Neural cell (in vitro differentiated cells): ENCODE measurements at regions not wholly inside any gene's neighbourhood (a gene's known extent, or its start where the extent isn't known, plus 50 kb on each side); places are given as distances from the start of the nearest gene placed in this dataset.

Experiments used
- H2AFZ ChIP-seq: fragments of 200-600, 300-800 bp; sonication (generic), shearing (Covaris generic); 2 replicates; pipeline ENCODE4 v1.6.0; 2014; ENCODE audit warnings: low read depth, mild to moderate bottlenecking, antibody characterized with exemption, low read length, moderate library complexity
- H3F3A ChIP-seq: fragments of 200-600 bp; shearing (Covaris generic); 2 replicates; pipeline ENCODE4 v1.6.1; 2016; ENCODE audit warnings: mild to moderate bottlenecking, moderate library complexity, mixed read lengths, antibody characterized with exemption, low read length; ENCODE audit not compliant: insufficient read depth, poor library complexity, severe bottlenecking
- H3K27ac ChIP-seq: fragments of 200-600, 300-800 bp; sonication (generic), shearing (Covaris generic); 2 replicates; pipeline ENCODE4 v1.5.1; 2014; ENCODE audit warnings: mild to moderate bottlenecking, low read length, moderate library complexity
- H3K27me3 ChIP-seq: fragments of 300-800, 200-600 bp; sonication (generic), shearing (Covaris generic); 2 replicates; pipeline ENCODE4 v1.6.0; 2014; ENCODE audit warnings: mild to moderate bottlenecking, low read depth, low read length, moderate library complexity; ENCODE audit not compliant: insufficient read depth
- H3K36me3 ChIP-seq: fragments of 300-800, 200-600 bp; sonication (generic), shearing (Covaris generic); 2 replicates; pipeline ENCODE4 v1.5.1; 2014; ENCODE audit warnings: mild to moderate bottlenecking, antibody characterized with exemption, low read length, moderate library complexity; ENCODE audit not compliant: insufficient read depth
- H3K4me2 ChIP-seq: fragments of 300-800, 200-600 bp; sonication (generic), shearing (Covaris generic); 2 replicates; pipeline ENCODE4 v1.6.0; 2014; ENCODE audit warnings: mild to moderate bottlenecking, low read length
- H3K4me3 ChIP-seq: fragments of 300-800, 200-600 bp; sonication (generic), shearing (Covaris generic); 2 replicates; pipeline ENCODE4 v1.5.1; 2014; ENCODE audit warnings: mild to moderate bottlenecking, low read length, moderate library complexity
- H3K79me2 ChIP-seq: fragments of 200-600 bp; shearing (Covaris generic); replicated peaks from 2 replicates; pipeline ENCODE4 v1.6.0; 2014; ENCODE audit warnings: mild to moderate bottlenecking, low read length, moderate library complexity; ENCODE audit not compliant: insufficient read depth
- H3K9ac ChIP-seq: fragments of 300-800, 200-600 bp; sonication (generic), shearing (Covaris generic); 2 replicates; pipeline ENCODE4 v1.6.1; 2016; ENCODE audit warnings: mild to moderate bottlenecking, low read length, mixed read lengths
- H3K9me2 ChIP-seq: fragments of 200-600 bp; shearing (Covaris generic); 2 replicates; pipeline ENCODE4 v1.6.1; 2016; ENCODE audit warnings: mild to moderate bottlenecking, low read length, mixed read lengths; ENCODE audit not compliant: insufficient read depth
- H3K9me3 ChIP-seq: fragments of 200-600, 300-800 bp; sonication (generic), shearing (Covaris generic); 2 replicates; pipeline ENCODE4 v1.6.1; 2016; ENCODE audit warnings: mild to moderate bottlenecking, mixed run types, low read length, moderate library complexity, mixed read lengths
- H4K20me1 ChIP-seq: fragments of 200-600 bp; shearing (Covaris generic); 2 replicates; pipeline ENCODE4 v1.6.1; 2016; ENCODE audit warnings: mild to moderate bottlenecking, mixed run types; ENCODE audit not compliant: insufficient read depth
- EP300 ChIP-seq: fragments of 450-650 bp; conservative IDR thresholded peaks from 2 replicates; pipeline ENCODE4 v1.6.1; 2014; ENCODE audit warnings: antibody characterized with exemption, mild to moderate bottlenecking, moderate library complexity; ENCODE audit not compliant: poor library complexity, severe bottlenecking
- EZH2 ChIP-seq: fragments of 200-600, 300-800 bp; shearing (Covaris generic), sonication (generic); IDR thresholded peaks from 2 replicates; pipeline ENCODE4 v1.6.1; 2014; ENCODE audit warnings: antibody characterized with exemption, low read length, borderline replicate concordance, mild to moderate bottlenecking; ENCODE audit not compliant: insufficient read depth, poor library complexity, severe bottlenecking
- MXI1 ChIP-seq: fragments of 450-650 bp; conservative IDR thresholded peaks from 2 replicates; pipeline ENCODE4 v1.6.1; 2014; ENCODE audit warnings: antibody characterized with exemption, mild to moderate bottlenecking; ENCODE audit not compliant: poor library complexity, severe bottlenecking
- POLR2AphosphoS5 ChIP-seq: IDR thresholded peaks from 2 replicates; pipeline ENCODE4 v1.6.1; 2012
- RAD21 ChIP-seq: fragments of 450-650 bp; conservative IDR thresholded peaks from 2 replicates; pipeline ENCODE4 v1.6.1; 2014; ENCODE audit warnings: antibody characterized with exemption, mild to moderate bottlenecking, moderate library complexity
- SMC3 ChIP-seq: fragments of 450-650 bp; conservative IDR thresholded peaks from 2 replicates; pipeline ENCODE4 v1.6.1; 2014; ENCODE audit warnings: antibody characterized with exemption, mild to moderate bottlenecking, moderate library complexity; ENCODE audit not compliant: poor library complexity
- TAF1 ChIP-seq: IDR thresholded peaks from 2 replicates; pipeline ENCODE4 v1.6.1; 2012; ENCODE audit warnings: low read depth
- TF ChIP-seq, protein P1 (sequence below): IDR thresholded peaks from 2 replicates; pipeline ENCODE4 v1.6.1; 2012; ENCODE audit warnings: borderline replicate concordance
- TF ChIP-seq, protein P2 (sequence below): fragments of 450-650 bp; IDR thresholded peaks from 2 replicates; pipeline ENCODE4 v1.5.1; 2014; ENCODE audit warnings: antibody characterized with exemption, mild to moderate bottlenecking, moderate library complexity; ENCODE audit not compliant: poor library complexity, severe bottlenecking

DNA sequence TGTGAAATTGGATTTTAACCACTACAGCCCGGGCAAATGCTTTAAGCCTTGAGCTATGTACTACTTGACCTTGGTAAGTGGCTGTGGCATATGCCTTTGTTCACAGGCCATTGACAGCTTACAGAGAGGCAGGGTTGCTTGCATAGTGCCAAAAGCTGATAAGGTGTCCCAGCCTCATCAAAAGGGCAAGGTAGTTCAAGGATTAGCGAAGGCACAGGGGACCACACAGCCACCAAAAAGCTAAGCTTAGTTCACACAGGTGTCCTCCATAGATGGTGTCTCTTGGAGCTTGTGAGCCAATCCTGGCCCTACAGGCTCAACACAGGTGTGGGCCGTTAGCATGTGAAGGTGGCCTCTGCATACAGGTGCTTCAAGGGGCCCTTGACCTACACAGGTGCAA lies 86.8 kb downstream of the ZNF622 start:
- Histone ChIP-seq H3K9me2 (no peaks in the 10 kb centered on the region), H3K79me2 (no peaks in the 10 kb centered on the region), H3K27me3 (no peaks in the 10 kb centered on the region), H3K36me3 (no peaks in the 10 kb centered on the region), H3K4me3 (no peak overlapping the region), H2AFZ (no peak overlapping the region), H3K9me3 (no peaks in the 10 kb centered on the region), H3K9ac (no peak overlapping the region), H4K20me1 (no peaks in the 10 kb centered on the region), H3K27ac (no peak overlapping the region), H3F3A (no peaks in the 10 kb centered on the region), H3K4me2 (no peak overlapping the region)
- no peak for TF ChIP-seq TAF1
- no peak for TF ChIP-seq RAD21
- TF ChIP-seq SMC3: no peak
- no peak for TF ChIP-seq EZH2

DNA sequence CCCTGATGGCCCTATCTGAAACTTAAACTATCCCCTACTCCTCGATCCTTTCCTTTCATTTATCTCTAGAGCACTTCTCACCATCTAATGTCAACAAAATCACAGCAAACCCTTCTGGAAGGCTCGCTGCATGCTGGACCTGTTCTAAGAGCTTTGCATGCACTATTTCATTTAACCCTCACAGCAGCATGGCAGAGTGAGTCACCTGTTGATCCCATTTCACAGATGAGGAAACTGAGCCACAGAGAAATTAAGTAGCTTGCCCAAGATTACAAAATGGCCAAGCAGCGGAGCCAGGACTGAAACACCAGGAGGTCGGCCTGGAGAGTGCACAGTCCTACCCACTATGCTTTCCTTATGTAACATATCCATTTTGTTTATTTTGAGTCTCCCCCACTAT lies 93.1 kb downstream of the ZNF622 start:
- Histone ChIP-seq H3F3A (no peaks in the 10 kb centered on the region), H3K27ac (no peak overlapping the region)
- TF ChIP-seq TAF1 (no peak), MXI1 (no peak), SMC3 (no peak), EP300 (no peak), RAD21 (no peak), POLR2AphosphoS5 (no peak), EZH2 (no peak)
- TF ChIP-seq, protein P1, sequence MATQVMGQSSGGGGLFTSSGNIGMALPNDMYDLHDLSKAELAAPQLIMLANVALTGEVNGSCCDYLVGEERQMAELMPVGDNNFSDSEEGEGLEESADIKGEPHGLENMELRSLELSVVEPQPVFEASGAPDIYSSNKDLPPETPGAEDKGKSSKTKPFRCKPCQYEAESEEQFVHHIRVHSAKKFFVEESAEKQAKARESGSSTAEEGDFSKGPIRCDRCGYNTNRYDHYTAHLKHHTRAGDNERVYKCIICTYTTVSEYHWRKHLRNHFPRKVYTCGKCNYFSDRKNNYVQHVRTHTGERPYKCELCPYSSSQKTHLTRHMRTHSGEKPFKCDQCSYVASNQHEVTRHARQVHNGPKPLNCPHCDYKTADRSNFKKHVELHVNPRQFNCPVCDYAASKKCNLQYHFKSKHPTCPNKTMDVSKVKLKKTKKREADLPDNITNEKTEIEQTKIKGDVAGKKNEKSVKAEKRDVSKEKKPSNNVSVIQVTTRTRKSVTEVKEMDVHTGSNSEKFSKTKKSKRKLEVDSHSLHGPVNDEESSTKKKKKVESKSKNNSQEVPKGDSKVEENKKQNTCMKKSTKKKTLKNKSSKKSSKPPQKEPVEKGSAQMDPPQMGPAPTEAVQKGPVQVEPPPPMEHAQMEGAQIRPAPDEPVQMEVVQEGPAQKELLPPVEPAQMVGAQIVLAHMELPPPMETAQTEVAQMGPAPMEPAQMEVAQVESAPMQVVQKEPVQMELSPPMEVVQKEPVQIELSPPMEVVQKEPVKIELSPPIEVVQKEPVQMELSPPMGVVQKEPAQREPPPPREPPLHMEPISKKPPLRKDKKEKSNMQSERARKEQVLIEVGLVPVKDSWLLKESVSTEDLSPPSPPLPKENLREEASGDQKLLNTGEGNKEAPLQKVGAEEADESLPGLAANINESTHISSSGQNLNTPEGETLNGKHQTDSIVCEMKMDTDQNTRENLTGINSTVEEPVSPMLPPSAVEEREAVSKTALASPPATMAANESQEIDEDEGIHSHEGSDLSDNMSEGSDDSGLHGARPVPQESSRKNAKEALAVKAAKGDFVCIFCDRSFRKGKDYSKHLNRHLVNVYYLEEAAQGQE: no peak
- TF ChIP-seq, protein P2, sequence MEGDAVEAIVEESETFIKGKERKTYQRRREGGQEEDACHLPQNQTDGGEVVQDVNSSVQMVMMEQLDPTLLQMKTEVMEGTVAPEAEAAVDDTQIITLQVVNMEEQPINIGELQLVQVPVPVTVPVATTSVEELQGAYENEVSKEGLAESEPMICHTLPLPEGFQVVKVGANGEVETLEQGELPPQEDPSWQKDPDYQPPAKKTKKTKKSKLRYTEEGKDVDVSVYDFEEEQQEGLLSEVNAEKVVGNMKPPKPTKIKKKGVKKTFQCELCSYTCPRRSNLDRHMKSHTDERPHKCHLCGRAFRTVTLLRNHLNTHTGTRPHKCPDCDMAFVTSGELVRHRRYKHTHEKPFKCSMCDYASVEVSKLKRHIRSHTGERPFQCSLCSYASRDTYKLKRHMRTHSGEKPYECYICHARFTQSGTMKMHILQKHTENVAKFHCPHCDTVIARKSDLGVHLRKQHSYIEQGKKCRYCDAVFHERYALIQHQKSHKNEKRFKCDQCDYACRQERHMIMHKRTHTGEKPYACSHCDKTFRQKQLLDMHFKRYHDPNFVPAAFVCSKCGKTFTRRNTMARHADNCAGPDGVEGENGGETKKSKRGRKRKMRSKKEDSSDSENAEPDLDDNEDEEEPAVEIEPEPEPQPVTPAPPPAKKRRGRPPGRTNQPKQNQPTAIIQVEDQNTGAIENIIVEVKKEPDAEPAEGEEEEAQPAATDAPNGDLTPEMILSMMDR: no peak

DNA sequence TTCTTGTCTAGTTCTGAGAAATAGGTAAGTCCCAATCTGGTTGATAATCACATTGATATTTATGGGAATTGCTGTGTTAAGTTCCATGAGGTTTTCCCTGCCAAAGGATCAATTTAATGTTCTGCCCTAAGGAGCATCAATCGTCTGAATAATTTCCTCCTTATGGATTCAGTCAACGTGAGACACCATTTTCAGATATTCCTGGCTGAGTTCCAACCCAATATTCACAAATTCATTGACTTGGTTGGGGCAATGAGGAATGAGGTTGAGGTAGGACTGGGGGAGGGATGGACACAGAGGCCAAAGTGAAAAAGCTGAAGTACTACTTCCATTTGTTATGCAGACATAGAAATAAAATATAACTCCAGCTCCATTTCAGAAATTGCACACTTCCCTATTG lies 99.1 kb downstream of the ZNF622 start:
- Histone ChIP-seq H3K9me3 (no peaks in the 10 kb centered on the region), H3K4me2 (no peak overlapping the region), H3K27ac (no peak overlapping the region), H4K20me1 (no peaks in the 10 kb centered on the region), H3K27me3 (no peaks in the 10 kb centered on the region), H3F3A (no peaks in the 10 kb centered on the region), H3K9me2 (no peaks in the 10 kb centered on the region), H3K4me3 (no peak overlapping the region), H3K36me3 (no peaks in the 10 kb centered on the region), H2AFZ (no peak overlapping the region), H3K9ac (no peak overlapping the region), H3K79me2 (no peaks in the 10 kb centered on the region)
- TF ChIP-seq EP300: no peak
- TF ChIP-seq POLR2AphosphoS5: no peak
- no peak for TF ChIP-seq EZH2
- TF ChIP-seq RAD21: no peak
- TF ChIP-seq, protein P1: no peak
- TF ChIP-seq MXI1: no peak
- TF ChIP-seq SMC3: no peak
- TF ChIP-seq, protein P2: no peak
- TF ChIP-seq TAF1: no peak

More for the DNA sequence above, 93.1 kb downstream of the ZNF622 start:
- H3K79me2 ChIP-seq: no peaks in the 10 kb centered on the region
- H4K20me1 ChIP-seq: no peaks in the 10 kb centered on the region
- H3K4me2 ChIP-seq: no peak overlapping the region
- no peaks in the 10 kb centered on the region for H3K36me3 ChIP-seq
- H3K9me3 ChIP-seq: no peaks in the 10 kb centered on the region
- no peaks in the 10 kb centered on the region for H3K9me2 ChIP-seq
- H3K4me3 ChIP-seq: no peak overlapping the region
- H2AFZ ChIP-seq: no peak overlapping the region
- H3K27me3 ChIP-seq: no peaks in the 10 kb centered on the region
- H3K9ac ChIP-seq: no peak overlapping the region
